HEK293 (cell line): ENCODE measurements at regions not wholly inside any gene's neighbourhood (a gene's known extent, or its start where the extent isn't known, plus 50 kb on each side); places are given as distances from the start of the nearest gene placed in this dataset.

Source experiments
- CTCF ChIA-PET: fragments of 350-600 bp; formaldehyde crosslinking; extraction: SDS; loops from one replicate; lab custom pipeline; 2021; ENCODE audit warnings: antibody characterized with exemption; lab: Yijun Ruan, JAX
- POLR2A ChIA-PET: fragments of 300-600 bp; formaldehyde crosslinking; extraction: SDS; loops from one replicate; lab custom pipeline; 2020; ENCODE audit warnings: antibody characterized with exemption, inconsistent platforms; lab: Yijun Ruan, JAX
- H3K27ac ChIP-seq: fragments of 200-500 bp; sonication (Bioruptor generic); 2 replicates; pipeline ENCODE4 v1.5.1; 2014; ENCODE audit warnings: low read depth, low read length, control low read depth, inconsistent platforms; ENCODE audit errors: extremely low read depth
- H3K36me3 ChIP-seq, 2 experiments: fragments of 200-500 bp in 1 of 2; sonication (Bioruptor generic) in 1 of 2; 1 replicate in 1 of 2; 2 replicates in 1 of 2; pipeline ENCODE4 v1.5.1; 2014 to 2017; ENCODE audit warnings: inconsistent platforms in 2 of 2, low read length in 2 of 2; ENCODE audit not compliant: control insufficient read depth in 2 of 2, insufficient read depth in 1 of 2
- H3K4me1 ChIP-seq: fragments of 200-500 bp; sonication (Bioruptor generic); 2 replicates; pipeline ENCODE4 v1.5.1; 2014; ENCODE audit warnings: mild to moderate bottlenecking, low read length, inconsistent platforms; ENCODE audit not compliant: control insufficient read depth, insufficient read depth
- H3K4me3 ChIP-seq: 2 replicates; pipeline ENCODE4 v1.5.1; 2011; ENCODE audit warnings: low read depth, mild to moderate bottlenecking, control low read depth, low read length, moderate library complexity
- H3K9me3 ChIP-seq: fragments of 200-500 bp; sonication (Bioruptor generic); 2 replicates; pipeline ENCODE4 v1.5.1; 2014; ENCODE audit warnings: low read depth, low read length, inconsistent platforms; ENCODE audit not compliant: control insufficient read depth, insufficient read depth
- HOXD13 ChIP-seq: sonication (generic); formaldehyde crosslinking; IDR thresholded peaks from 2 replicates; pipeline ENCODE4 v1.8.0; 2022; ENCODE audit warnings: missing genetic modification reagents, borderline replicate concordance
- SALL2 ChIP-seq: fragments of 450-650 bp; formaldehyde crosslinking; IDR thresholded peaks from 2 replicates; pipeline ENCODE4 v1.5.0; 2017; ENCODE audit warnings: missing biosample characterization, mild to moderate bottlenecking, missing genetic modification characterization, borderline replicate concordance
- ZFP37 ChIP-seq: fragments of 450-650 bp; formaldehyde crosslinking; IDR thresholded peaks from 2 replicates; pipeline ENCODE4 v1.5.1; 2016; ENCODE audit warnings: missing biosample characterization, missing genetic modification characterization
- ZNF157 ChIP-seq: fragments of 450-650 bp; formaldehyde crosslinking; IDR thresholded peaks from 2 replicates; pipeline ENCODE4 v1.5.1; 2016; ENCODE audit warnings: missing biosample characterization, missing genetic modification characterization
- ZNF169 ChIP-seq: fragments of 450-650 bp; formaldehyde crosslinking; IDR thresholded peaks from 2 replicates; pipeline ENCODE4 v1.5.1; 2016; ENCODE audit warnings: missing biosample characterization, missing genetic modification characterization
- ZNF211 ChIP-seq: fragments of 450-650 bp; formaldehyde crosslinking; IDR thresholded peaks from 2 replicates; pipeline ENCODE4 v1.5.1; 2016; ENCODE audit warnings: low read depth, missing biosample characterization, missing genetic modification characterization
- ZNF26 ChIP-seq: fragments of 450-650 bp; formaldehyde crosslinking; IDR thresholded peaks from 2 replicates; pipeline ENCODE4 v1.5.1; 2016; ENCODE audit warnings: missing biosample characterization, missing genetic modification characterization
- ZNF335 ChIP-seq: fragments of 450-650 bp; formaldehyde crosslinking; conservative IDR thresholded peaks from 2 replicates; pipeline ENCODE4 v1.5.1; 2016; ENCODE audit warnings: missing biosample characterization, missing genetic modification characterization
- ZNF341 ChIP-seq: fragments of 450-650 bp; formaldehyde crosslinking; IDR thresholded peaks from 2 replicates; pipeline ENCODE4; 2016; ENCODE audit warnings: low read depth, missing biosample characterization, missing genetic modification characterization
- ZNF501 ChIP-seq: fragments of 450-650 bp; formaldehyde crosslinking; IDR thresholded peaks from 2 replicates; pipeline ENCODE4 v1.5.1; 2016; ENCODE audit warnings: missing biosample characterization, missing genetic modification characterization
- ZNF549 ChIP-seq: fragments of 450-650 bp; IDR thresholded peaks from 2 replicates; pipeline ENCODE4 v1.5.1; 2018; ENCODE audit warnings: missing biosample characterization, missing genetic modification characterization, mild to moderate bottlenecking, inconsistent platforms, moderate library complexity
- ZNF600 ChIP-seq: fragments of 450-650 bp; formaldehyde crosslinking; IDR thresholded peaks from 2 replicates; pipeline ENCODE4 v1.5.1; 2016; ENCODE audit warnings: missing biosample characterization, missing genetic modification characterization
- ZNF654 ChIP-seq: fragments of 450-650 bp; formaldehyde crosslinking; IDR thresholded peaks from 2 replicates; pipeline ENCODE4 v1.5.1; 2016; ENCODE audit warnings: low read depth, missing biosample characterization, missing genetic modification characterization
- ZNF692 ChIP-seq: fragments of 450-650 bp; formaldehyde crosslinking; IDR thresholded peaks from 2 replicates; pipeline ENCODE4 v1.5.1; 2016; ENCODE audit warnings: missing biosample characterization, missing genetic modification characterization
- ZNF747 ChIP-seq: fragments of 450-650 bp; formaldehyde crosslinking; IDR thresholded peaks from 2 replicates; pipeline ENCODE4 v1.5.1; 2016; ENCODE audit warnings: missing biosample characterization, missing genetic modification characterization
- ZNF837 ChIP-seq: fragments of 450-650 bp; formaldehyde crosslinking; IDR thresholded peaks from 2 replicates; pipeline ENCODE4 v1.5.1; 2016; ENCODE audit warnings: missing biosample characterization, missing genetic modification characterization
- ZSCAN30 ChIP-seq: fragments of 450-650 bp; IDR thresholded peaks from 2 replicates; pipeline ENCODE4 v1.5.1; 2018; ENCODE audit warnings: missing biosample characterization, mild to moderate bottlenecking, missing genetic modification characterization, moderate library complexity
- TF ChIP-seq, protein P1 (sequence below): fragments of 450-650 bp; formaldehyde crosslinking; IDR thresholded peaks from 2 replicates; pipeline ENCODE4 v1.5.1; 2016; ENCODE audit warnings: missing biosample characterization, missing genetic modification characterization, borderline replicate concordance
- TF ChIP-seq, protein P2 (sequence below): fragments of 450-650 bp; formaldehyde crosslinking; IDR thresholded peaks from 2 replicates; pipeline ENCODE4 v1.5.1; 2017; ENCODE audit warnings: missing biosample characterization, missing genetic modification characterization
- TF ChIP-seq, protein P3 (sequence below): fragments of 450-650 bp; formaldehyde crosslinking; IDR thresholded peaks from 2 replicates; pipeline ENCODE4 v1.5.1; 2017; ENCODE audit warnings: missing biosample characterization, mild to moderate bottlenecking, missing genetic modification characterization, moderate library complexity

DNA sequence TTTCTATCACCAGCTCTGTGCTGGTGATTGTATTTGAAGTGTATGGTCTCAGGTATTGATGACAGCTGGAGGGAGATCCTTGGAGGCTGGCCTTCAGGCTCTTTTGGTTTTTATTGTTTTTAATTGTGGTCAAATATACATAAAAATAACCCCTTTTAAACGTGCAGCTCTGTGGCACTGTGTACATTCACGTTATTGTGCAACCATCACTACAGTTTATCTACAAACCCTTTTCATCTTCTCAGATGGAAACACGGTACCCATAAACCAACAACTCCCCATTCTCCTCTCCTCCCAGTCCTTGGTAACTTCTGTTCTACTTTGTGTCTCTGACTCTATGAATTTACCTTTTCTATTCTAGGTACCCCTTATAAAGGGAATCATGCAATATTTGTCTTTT lies 79.3 kb upstream of the ATP8B1 start:
- POLR2A ChIA-PET: no interaction called here
- H3K4me1 ChIP-seq: no peaks in the 10 kb centered on the region
- H3K36me3 ChIP-seq: no peaks in the 10 kb centered on the region
- CTCF ChIA-PET: interaction anchor here (0.5 to 3.6 kb wide), 53 partner anchors 9 to 1118 kb away, joined by 3 to 38 read pairs (median 4); partner anchors contain the start of gene NEDD4L
- H3K27ac ChIP-seq: no peak overlapping the region
- H3K4me3 ChIP-seq: no peak overlapping the region
- TF ChIP-seq ZNF600 (tag by site-specific recombination): no peak
- no peak for TF ChIP-seq ZNF837 (tag by site-specific recombination)
- no peak for TF ChIP-seq ZNF747 (tag by site-specific recombination)
- TF ChIP-seq ZNF26 (tag by site-specific recombination): no peak
- no peak for TF ChIP-seq ZNF211
- no peaks in the 10 kb centered on the region for H3K9me3 ChIP-seq

DNA sequence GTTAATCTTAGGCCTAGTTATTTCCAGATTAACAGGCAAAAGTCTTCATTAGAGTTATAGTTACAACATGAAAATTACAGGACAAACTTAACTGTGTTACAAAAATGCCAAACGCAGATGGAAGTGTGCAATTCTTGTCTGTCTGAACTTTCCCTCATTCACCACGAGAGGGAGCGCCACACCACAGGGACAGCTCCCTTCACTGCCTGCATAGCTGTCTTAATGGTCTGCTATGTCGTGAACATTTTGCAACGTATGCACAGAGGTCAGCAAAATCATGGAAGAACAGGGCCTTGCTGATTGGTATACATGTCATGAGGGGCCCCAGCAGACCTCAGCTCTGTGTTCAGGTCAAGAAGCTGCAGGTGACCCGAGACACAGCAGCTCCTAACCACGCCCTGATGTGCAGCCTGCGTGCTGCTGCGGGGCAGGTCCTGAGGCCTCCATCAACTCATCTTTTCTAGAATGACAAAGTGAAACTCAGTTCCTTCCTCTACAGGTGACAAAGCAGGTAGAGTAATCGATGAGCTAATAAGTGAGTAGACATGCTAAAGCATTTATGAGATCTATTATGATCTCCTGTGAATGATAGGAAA lies 78.8 kb upstream of the ATP8B1 start:
- POLR2A ChIA-PET: no interaction called here
- TF ChIP-seq ZNF157 (tag by site-specific recombination) (no peak), HOXD13 (no peak), ZNF341 (tag by site-specific recombination) (no peak), ZNF692 (tag by site-specific recombination) (0 out of 2 replicates have a peak, but pooled peaks have one; percentile 30), ZNF169 (tag by site-specific recombination) (no peak), ZNF654 (tag by site-specific recombination) (peak; percentile 86), ZNF501 (tag by site-specific recombination) (peak; percentile 62; the same call in 1 of the 2 replicates), ZNF335 (tag by site-specific recombination) (peak; percentile 48), ZSCAN30 (tag by site-specific recombination) (peak; percentile 70; the same call in 1 of the 2 replicates), ZNF549 (tag by site-specific recombination) (no peak), ZFP37 (tag by site-specific recombination) (0 out of 2 replicates have a peak, but pooled peaks have one; percentile 48), SALL2 (tag by site-specific recombination) (no peak)
- TF ChIP-seq, protein P1, sequence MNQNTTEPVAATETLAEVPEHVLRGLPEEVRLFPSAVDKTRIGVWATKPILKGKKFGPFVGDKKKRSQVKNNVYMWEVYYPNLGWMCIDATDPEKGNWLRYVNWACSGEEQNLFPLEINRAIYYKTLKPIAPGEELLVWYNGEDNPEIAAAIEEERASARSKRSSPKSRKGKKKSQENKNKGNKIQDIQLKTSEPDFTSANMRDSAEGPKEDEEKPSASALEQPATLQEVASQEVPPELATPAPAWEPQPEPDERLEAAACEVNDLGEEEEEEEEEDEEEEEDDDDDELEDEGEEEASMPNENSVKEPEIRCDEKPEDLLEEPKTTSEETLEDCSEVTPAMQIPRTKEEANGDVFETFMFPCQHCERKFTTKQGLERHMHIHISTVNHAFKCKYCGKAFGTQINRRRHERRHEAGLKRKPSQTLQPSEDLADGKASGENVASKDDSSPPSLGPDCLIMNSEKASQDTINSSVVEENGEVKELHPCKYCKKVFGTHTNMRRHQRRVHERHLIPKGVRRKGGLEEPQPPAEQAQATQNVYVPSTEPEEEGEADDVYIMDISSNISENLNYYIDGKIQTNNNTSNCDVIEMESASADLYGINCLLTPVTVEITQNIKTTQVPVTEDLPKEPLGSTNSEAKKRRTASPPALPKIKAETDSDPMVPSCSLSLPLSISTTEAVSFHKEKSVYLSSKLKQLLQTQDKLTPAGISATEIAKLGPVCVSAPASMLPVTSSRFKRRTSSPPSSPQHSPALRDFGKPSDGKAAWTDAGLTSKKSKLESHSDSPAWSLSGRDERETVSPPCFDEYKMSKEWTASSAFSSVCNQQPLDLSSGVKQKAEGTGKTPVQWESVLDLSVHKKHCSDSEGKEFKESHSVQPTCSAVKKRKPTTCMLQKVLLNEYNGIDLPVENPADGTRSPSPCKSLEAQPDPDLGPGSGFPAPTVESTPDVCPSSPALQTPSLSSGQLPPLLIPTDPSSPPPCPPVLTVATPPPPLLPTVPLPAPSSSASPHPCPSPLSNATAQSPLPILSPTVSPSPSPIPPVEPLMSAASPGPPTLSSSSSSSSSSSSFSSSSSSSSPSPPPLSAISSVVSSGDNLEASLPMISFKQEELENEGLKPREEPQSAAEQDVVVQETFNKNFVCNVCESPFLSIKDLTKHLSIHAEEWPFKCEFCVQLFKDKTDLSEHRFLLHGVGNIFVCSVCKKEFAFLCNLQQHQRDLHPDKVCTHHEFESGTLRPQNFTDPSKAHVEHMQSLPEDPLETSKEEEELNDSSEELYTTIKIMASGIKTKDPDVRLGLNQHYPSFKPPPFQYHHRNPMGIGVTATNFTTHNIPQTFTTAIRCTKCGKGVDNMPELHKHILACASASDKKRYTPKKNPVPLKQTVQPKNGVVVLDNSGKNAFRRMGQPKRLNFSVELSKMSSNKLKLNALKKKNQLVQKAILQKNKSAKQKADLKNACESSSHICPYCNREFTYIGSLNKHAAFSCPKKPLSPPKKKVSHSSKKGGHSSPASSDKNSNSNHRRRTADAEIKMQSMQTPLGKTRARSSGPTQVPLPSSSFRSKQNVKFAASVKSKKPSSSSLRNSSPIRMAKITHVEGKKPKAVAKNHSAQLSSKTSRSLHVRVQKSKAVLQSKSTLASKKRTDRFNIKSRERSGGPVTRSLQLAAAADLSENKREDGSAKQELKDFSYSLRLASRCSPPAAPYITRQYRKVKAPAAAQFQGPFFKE (tag by site-specific recombination): no peak
- TF ChIP-seq, protein P2, sequence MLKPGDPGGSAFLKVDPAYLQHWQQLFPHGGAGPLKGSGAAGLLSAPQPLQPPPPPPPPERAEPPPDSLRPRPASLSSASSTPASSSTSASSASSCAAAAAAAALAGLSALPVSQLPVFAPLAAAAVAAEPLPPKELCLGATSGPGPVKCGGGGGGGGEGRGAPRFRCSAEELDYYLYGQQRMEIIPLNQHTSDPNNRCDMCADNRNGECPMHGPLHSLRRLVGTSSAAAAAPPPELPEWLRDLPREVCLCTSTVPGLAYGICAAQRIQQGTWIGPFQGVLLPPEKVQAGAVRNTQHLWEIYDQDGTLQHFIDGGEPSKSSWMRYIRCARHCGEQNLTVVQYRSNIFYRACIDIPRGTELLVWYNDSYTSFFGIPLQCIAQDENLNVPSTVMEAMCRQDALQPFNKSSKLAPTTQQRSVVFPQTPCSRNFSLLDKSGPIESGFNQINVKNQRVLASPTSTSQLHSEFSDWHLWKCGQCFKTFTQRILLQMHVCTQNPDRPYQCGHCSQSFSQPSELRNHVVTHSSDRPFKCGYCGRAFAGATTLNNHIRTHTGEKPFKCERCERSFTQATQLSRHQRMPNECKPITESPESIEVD (tag by site-specific recombination): no peak
- TF ChIP-seq, protein P3, sequence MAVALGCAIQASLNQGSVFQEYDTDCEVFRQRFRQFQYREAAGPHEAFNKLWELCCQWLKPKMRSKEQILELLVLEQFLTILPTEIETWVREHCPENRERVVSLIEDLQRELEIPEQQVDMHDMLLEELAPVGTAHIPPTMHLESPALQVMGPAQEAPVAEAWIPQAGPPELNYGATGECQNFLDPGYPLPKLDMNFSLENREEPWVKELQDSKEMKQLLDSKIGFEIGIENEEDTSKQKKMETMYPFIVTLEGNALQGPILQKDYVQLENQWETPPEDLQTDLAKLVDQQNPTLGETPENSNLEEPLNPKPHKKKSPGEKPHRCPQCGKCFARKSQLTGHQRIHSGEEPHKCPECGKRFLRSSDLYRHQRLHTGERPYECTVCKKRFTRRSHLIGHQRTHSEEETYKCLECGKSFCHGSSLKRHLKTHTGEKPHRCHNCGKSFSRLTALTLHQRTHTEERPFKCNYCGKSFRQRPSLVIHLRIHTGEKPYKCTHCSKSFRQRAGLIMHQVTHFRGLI (tag by site-specific recombination): no peak

More for the DNA sequence above, 78.8 kb upstream of the ATP8B1 start:
- Histone ChIP-seq H3K36me3 (no peaks in the 10 kb centered on the region), H3K4me1 (no peaks in the 10 kb centered on the region), H3K9me3 (no peaks in the 10 kb centered on the region), H3K4me3 (no peak overlapping the region), H3K27ac (no peak overlapping the region)
- CTCF ChIA-PET: interaction anchor here (0.5 to 3.6 kb wide), 56 partner anchors 8 to 1118 kb away, joined by 3 to 38 read pairs (median 4); partner anchors contain the start of gene NEDD4L
